ENCODE measurements at regions not wholly inside any gene's neighbourhood (a gene's known extent, or its start where the extent isn't known, plus 50 kb on each side); places are given as distances from the start of the nearest gene placed in this dataset.

DNA sequence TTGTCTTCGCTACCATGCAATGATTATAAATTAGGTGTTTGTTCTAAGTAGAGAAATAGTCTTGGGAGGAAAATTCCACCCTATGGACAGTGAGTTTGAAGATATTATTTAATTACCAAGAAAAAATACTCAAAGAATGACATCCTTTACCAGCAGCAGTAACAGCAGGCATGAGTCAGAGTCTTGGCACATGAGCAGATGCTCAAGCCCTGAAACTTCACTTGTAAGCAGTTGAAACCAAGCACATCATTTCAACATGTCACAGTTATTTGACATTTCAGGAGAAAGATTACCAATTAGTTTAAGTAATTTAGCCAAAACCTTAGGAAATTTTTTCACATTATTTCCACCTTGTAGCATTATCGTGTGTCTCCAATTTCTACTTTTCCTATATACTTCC, 99.2 kb downstream of the C12orf50 start:
- no peaks in the 10 kb centered on the region for H3K36me3 Mint-ChIP-seq (ENCODE audit: low read depth)
- H3K27ac Mint-ChIP-seq: no peak overlapping the region
- no peaks in the 10 kb centered on the region for H3K9me3 Mint-ChIP-seq
- H3K27me3 Mint-ChIP-seq: no peaks in the 10 kb centered on the region
- H3K4me3 Mint-ChIP-seq: no peak overlapping the region
- intact Hi-C loops (cut with micrococcal nuclease): no loop called here
- H3K4me1 Mint-ChIP-seq (ENCODE audit: low read depth): no peaks in the 10 kb centered on the region

GRCh38 chr12:87929346-87929745, 99.9 kb downstream of the C12orf50 start:
- Mint-ChIP-seq H3K4me1 (ENCODE audit: low read depth) (no peaks in the 10 kb centered on the region), H3K4me3 (no peak overlapping the region), H3K9me3 (no peaks in the 10 kb centered on the region), H3K27ac (no peak overlapping the region), H3K27me3 (no peaks in the 10 kb centered on the region), H3K36me3 (ENCODE audit: low read depth) (no peaks in the 10 kb centered on the region)
- intact Hi-C loops (cut with micrococcal nuclease): no loop called here

DNA sequence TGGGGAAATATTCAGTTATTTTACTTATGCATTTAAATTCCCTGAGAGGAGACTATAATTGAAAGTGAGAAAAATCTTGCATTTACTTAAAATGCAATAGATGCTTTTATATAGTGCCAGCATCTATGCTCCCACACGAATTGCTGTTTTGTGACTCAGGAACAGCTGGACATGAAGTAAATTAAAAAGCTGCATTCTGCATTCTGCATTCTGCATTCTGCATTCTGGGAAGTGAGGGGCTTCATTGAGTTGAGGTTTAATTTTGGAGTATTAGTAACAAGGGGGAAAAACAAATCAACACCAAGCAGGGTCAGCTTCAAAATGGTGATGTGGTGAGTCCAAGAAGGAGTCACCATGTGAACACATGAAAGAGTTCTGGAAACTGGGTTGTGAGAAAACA, 101.2 kb downstream of the C12orf50 start:
- intact Hi-C loops (cut with micrococcal nuclease): no loop called here
- no peaks in the 10 kb centered on the region for H3K27me3 Mint-ChIP-seq

GRCh38 chr12:87925021-87925420, 104.2 kb downstream of the C12orf50 start:
- Mint-ChIP-seq H3K4me1 (ENCODE audit: low read depth) (no peaks in the 10 kb centered on the region), H3K4me3 (no peak overlapping the region), H3K36me3 (ENCODE audit: low read depth) (no peaks in the 10 kb centered on the region), H3K27me3 (no peaks in the 10 kb centered on the region), H3K9me3 (no peaks in the 10 kb centered on the region), H3K27ac (no peak overlapping the region)
- intact Hi-C loops (cut with micrococcal nuclease): no loop called here

More for the DNA sequence above, 101.2 kb downstream of the C12orf50 start:
- Mint-ChIP-seq H3K4me3 (no peak overlapping the region), H3K27ac (no peak overlapping the region), H3K4me1 (ENCODE audit: low read depth) (no peaks in the 10 kb centered on the region), H3K9me3 (no peaks in the 10 kb centered on the region), H3K36me3 (ENCODE audit: low read depth) (no peaks in the 10 kb centered on the region)

DNA sequence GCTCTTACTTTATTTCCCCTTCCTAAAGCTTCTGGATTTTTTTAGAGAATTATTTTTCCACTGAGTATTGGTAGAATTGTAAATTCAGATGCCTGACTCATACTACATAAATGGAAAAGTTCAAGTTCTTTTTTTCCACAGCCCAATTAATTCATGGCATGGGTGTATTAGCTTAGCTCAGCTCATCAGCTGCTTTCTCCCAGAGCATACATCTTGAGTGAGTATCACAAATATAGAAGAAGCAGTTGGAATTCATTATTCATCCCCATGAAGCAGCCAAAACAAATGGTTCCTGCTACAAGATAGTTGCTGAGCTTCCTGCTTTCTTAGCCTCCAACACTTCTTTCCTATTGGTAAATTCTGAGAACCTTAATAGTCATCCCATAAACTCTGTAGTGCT, 105.1 kb downstream of the C12orf50 start:
- Mint-ChIP-seq H3K4me3 (no peak overlapping the region), H3K9me3 (no peaks in the 10 kb centered on the region), H3K27ac (no peak overlapping the region), H3K36me3 (ENCODE audit: low read depth) (no peaks in the 10 kb centered on the region), H3K4me1 (ENCODE audit: low read depth) (no peaks in the 10 kb centered on the region), H3K27me3 (no peaks in the 10 kb centered on the region)
- intact Hi-C loops (cut with micrococcal nuclease): no loop called here

- no peaks in the 10 kb centered on the region for H3K4me1 Mint-ChIP-seq (ENCODE audit: low read depth)
- no peaks in the 10 kb centered on the region for H3K36me3 Mint-ChIP-seq (ENCODE audit: low read depth)
- H3K9me3 Mint-ChIP-seq: no peaks in the 10 kb centered on the region
- H3K4me3 Mint-ChIP-seq: no peak overlapping the region
- no peak overlapping the region for H3K27ac Mint-ChIP-seq
- no peaks in the 10 kb centered on the region for H3K27me3 Mint-ChIP-seq
- intact Hi-C loops (cut with micrococcal nuclease): no loop called here
Measured at GRCh38 chr12:87923361-87923760, 105.8 kb downstream of the C12orf50 start.

- intact Hi-C loops (cut with micrococcal nuclease): no loop called here
- H3K27me3 Mint-ChIP-seq: no peaks in the 10 kb centered on the region
Measured at GRCh38 chr12:87922736-87923135, 106.5 kb downstream of the C12orf50 start.

DNA sequence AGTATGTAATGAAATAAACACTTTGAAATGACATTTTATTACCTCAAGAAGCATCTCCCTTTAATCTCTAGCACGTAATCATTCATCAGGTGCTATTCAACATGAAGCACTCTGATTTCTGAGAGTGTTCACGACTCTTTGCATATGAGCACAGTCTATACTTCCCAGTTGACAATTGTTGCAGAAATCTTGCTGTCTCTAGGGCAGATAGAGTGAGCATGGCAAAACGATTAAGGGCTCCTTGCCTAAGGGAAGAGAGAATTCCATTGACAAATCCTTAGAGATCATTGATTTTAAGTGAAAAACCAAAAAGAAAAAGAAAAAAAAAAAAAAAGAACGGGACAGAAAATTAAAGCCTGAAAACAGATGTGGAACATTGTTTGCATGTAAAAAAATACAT, 107.6 kb downstream of the C12orf50 start:
- Mint-ChIP-seq H3K27me3 (no peaks in the 10 kb centered on the region), H3K4me3 (no peak overlapping the region), H3K36me3 (ENCODE audit: low read depth) (no peaks in the 10 kb centered on the region), H3K27ac (no peak overlapping the region), H3K9me3 (no peaks in the 10 kb centered on the region), H3K4me1 (ENCODE audit: low read depth) (no peaks in the 10 kb centered on the region)
- intact Hi-C loops (cut with micrococcal nuclease): no loop called here

More at GRCh38 chr12:87922736-87923135, 106.5 kb downstream of the C12orf50 start:
- H3K9me3 Mint-ChIP-seq: no peaks in the 10 kb centered on the region
- no peak overlapping the region for H3K4me3 Mint-ChIP-seq
- no peaks in the 10 kb centered on the region for H3K4me1 Mint-ChIP-seq (ENCODE audit: low read depth)
- no peaks in the 10 kb centered on the region for H3K36me3 Mint-ChIP-seq (ENCODE audit: low read depth)
- no peak overlapping the region for H3K27ac Mint-ChIP-seq

- Mint-ChIP-seq H3K27ac (no peak overlapping the region), H3K4me3 (no peak overlapping the region), H3K36me3 (ENCODE audit: low read depth) (no peaks in the 10 kb centered on the region), H3K9me3 (peaks cover 7% of the 10 kb centered on the region), H3K4me1 (ENCODE audit: low read depth) (no peaks in the 10 kb centered on the region), H3K27me3 (no peaks in the 10 kb centered on the region)
- intact Hi-C loops (cut with micrococcal nuclease): no loop called here
Measured at GRCh38 chr12:87920139-87920538, 109.1 kb downstream of the C12orf50 start.

GRCh38 chr12:87901457-87901856, 127.7 kb downstream of the C12orf50 start:
- Mint-ChIP-seq H3K27me3 (no peaks in the 10 kb centered on the region), H3K9me3 (no peaks in the 10 kb centered on the region), H3K36me3 (ENCODE audit: low read depth) (no peaks in the 10 kb centered on the region), H3K27ac (no peak overlapping the region), H3K4me1 (ENCODE audit: low read depth) (no peaks in the 10 kb centered on the region), H3K4me3 (no peak overlapping the region)
- intact Hi-C loops (cut with micrococcal nuclease): no loop called here

- intact Hi-C loops (cut with micrococcal nuclease): no loop called here
- H3K27me3 Mint-ChIP-seq: no peaks in the 10 kb centered on the region
- no peaks in the 10 kb centered on the region for H3K9me3 Mint-ChIP-seq
- no peak overlapping the region for H3K4me3 Mint-ChIP-seq
- no peaks in the 10 kb centered on the region for H3K4me1 Mint-ChIP-seq (ENCODE audit: low read depth)
- no peaks in the 10 kb centered on the region for H3K36me3 Mint-ChIP-seq (ENCODE audit: low read depth)
- no peak overlapping the region for H3K27ac Mint-ChIP-seq
Measured at GRCh38 chr12:87897662-87898061, 131.5 kb downstream of the C12orf50 start.

- H3K9me3 Mint-ChIP-seq: peaks cover 3% of the 10 kb centered on the region
- no peak overlapping the region for H3K27ac Mint-ChIP-seq
- H3K36me3 Mint-ChIP-seq (ENCODE audit: low read depth): no peaks in the 10 kb centered on the region
- H3K4me1 Mint-ChIP-seq (ENCODE audit: low read depth): no peaks in the 10 kb centered on the region
- no peaks in the 10 kb centered on the region for H3K27me3 Mint-ChIP-seq
- H3K4me3 Mint-ChIP-seq: no peak overlapping the region
- intact Hi-C loops (cut with micrococcal nuclease): no loop called here
Measured at GRCh38 chr12:87883806-87884205, 145.4 kb downstream of the C12orf50 start.

GRCh38 chr12:87879141-87879540, 150.1 kb downstream of the C12orf50 start:
- H3K27me3 Mint-ChIP-seq: no peaks in the 10 kb centered on the region
- H3K9me3 Mint-ChIP-seq: peaks cover 22% of the 10 kb centered on the region
- no peak overlapping the region for H3K27ac Mint-ChIP-seq
- H3K4me3 Mint-ChIP-seq: no peak overlapping the region
- no peaks in the 10 kb centered on the region for H3K4me1 Mint-ChIP-seq (ENCODE audit: low read depth)
- no peaks in the 10 kb centered on the region for H3K36me3 Mint-ChIP-seq (ENCODE audit: low read depth)
- intact Hi-C loops (cut with micrococcal nuclease): no loop called here

GRCh38 chr12:87870493-87871460, 158.4 kb downstream of the C12orf50 start:
- Mint-ChIP-seq H3K4me3 (no peak overlapping the region), H3K27me3 (no peaks in the 10 kb centered on the region), H3K27ac (no peak overlapping the region), H3K36me3 (ENCODE audit: low read depth) (no peaks in the 10 kb centered on the region), H3K9me3 (peaks cover 5% of the 10 kb centered on the region), H3K4me1 (ENCODE audit: low read depth) (no peaks in the 10 kb centered on the region)
- intact Hi-C loops (cut with micrococcal nuclease): no loop called here

DNA sequence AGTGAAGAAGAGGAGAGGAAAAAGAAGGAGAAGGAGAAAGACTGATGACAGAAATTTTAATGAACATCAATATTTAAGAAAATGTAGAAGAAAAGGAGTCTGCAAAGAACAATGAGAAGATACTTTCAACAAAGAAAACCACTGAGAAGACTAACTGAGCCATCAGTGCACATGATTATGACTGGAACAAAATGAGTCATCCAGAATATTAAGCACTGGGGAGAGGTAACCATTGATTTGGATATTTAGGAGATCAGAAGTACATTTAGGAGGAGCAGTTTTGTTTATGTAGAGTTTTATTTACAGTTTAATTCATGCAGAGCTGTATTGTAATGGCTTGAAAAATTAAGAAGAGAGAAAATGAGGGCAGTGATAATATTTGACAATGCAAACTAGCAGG, 159.1 kb downstream of the C12orf50 start:
- no peaks in the 10 kb centered on the region for H3K36me3 Mint-ChIP-seq (ENCODE audit: low read depth)
- intact Hi-C loops (cut with micrococcal nuclease): no loop called here
- H3K27ac Mint-ChIP-seq: no peak overlapping the region
- no peak overlapping the region for H3K4me3 Mint-ChIP-seq
- no peaks in the 10 kb centered on the region for H3K4me1 Mint-ChIP-seq (ENCODE audit: low read depth)
- H3K27me3 Mint-ChIP-seq: no peaks in the 10 kb centered on the region
- H3K9me3 Mint-ChIP-seq: peaks cover 5% of the 10 kb centered on the region

All from dendritic cell treated with granulocyte-macrophage colony-stimulating factor and Interleukin-4, amounts not matched to agents 40 ng/mL and 50 ng/mL, for 4 days (primary cell).